Neural cell (in vitro differentiated cells): ENCODE measurements at regions not wholly inside any gene's neighbourhood (a gene's known extent, or its start where the extent isn't known, plus 50 kb on each side); places are given as distances from the start of the nearest gene placed in this dataset.

Experiments
- H2AFZ ChIP-seq: fragments of 200-600, 300-800 bp; sonication (generic), shearing (Covaris generic); 2 replicates; pipeline ENCODE4 v1.6.0; 2014; ENCODE audit warnings: low read depth, mild to moderate bottlenecking, antibody characterized with exemption, low read length, moderate library complexity
- H3F3A ChIP-seq: fragments of 200-600 bp; shearing (Covaris generic); 2 replicates; pipeline ENCODE4 v1.6.1; 2016; ENCODE audit warnings: mild to moderate bottlenecking, moderate library complexity, mixed read lengths, antibody characterized with exemption, low read length; ENCODE audit not compliant: insufficient read depth, poor library complexity, severe bottlenecking
- H3K27ac ChIP-seq: fragments of 200-600, 300-800 bp; sonication (generic), shearing (Covaris generic); 2 replicates; pipeline ENCODE4 v1.5.1; 2014; ENCODE audit warnings: mild to moderate bottlenecking, low read length, moderate library complexity
- H3K27me3 ChIP-seq: fragments of 300-800, 200-600 bp; sonication (generic), shearing (Covaris generic); 2 replicates; pipeline ENCODE4 v1.6.0; 2014; ENCODE audit warnings: mild to moderate bottlenecking, low read depth, low read length, moderate library complexity; ENCODE audit not compliant: insufficient read depth
- H3K36me3 ChIP-seq: fragments of 300-800, 200-600 bp; sonication (generic), shearing (Covaris generic); 2 replicates; pipeline ENCODE4 v1.5.1; 2014; ENCODE audit warnings: mild to moderate bottlenecking, antibody characterized with exemption, low read length, moderate library complexity; ENCODE audit not compliant: insufficient read depth
- H3K4me2 ChIP-seq: fragments of 300-800, 200-600 bp; sonication (generic), shearing (Covaris generic); 2 replicates; pipeline ENCODE4 v1.6.0; 2014; ENCODE audit warnings: mild to moderate bottlenecking, low read length
- H3K4me3 ChIP-seq: fragments of 300-800, 200-600 bp; sonication (generic), shearing (Covaris generic); 2 replicates; pipeline ENCODE4 v1.5.1; 2014; ENCODE audit warnings: mild to moderate bottlenecking, low read length, moderate library complexity
- H3K79me2 ChIP-seq: fragments of 200-600 bp; shearing (Covaris generic); replicated peaks from 2 replicates; pipeline ENCODE4 v1.6.0; 2014; ENCODE audit warnings: mild to moderate bottlenecking, low read length, moderate library complexity; ENCODE audit not compliant: insufficient read depth
- H3K9ac ChIP-seq: fragments of 300-800, 200-600 bp; sonication (generic), shearing (Covaris generic); 2 replicates; pipeline ENCODE4 v1.6.1; 2016; ENCODE audit warnings: mild to moderate bottlenecking, low read length, mixed read lengths
- H3K9me2 ChIP-seq: fragments of 200-600 bp; shearing (Covaris generic); 2 replicates; pipeline ENCODE4 v1.6.1; 2016; ENCODE audit warnings: mild to moderate bottlenecking, low read length, mixed read lengths; ENCODE audit not compliant: insufficient read depth
- H3K9me3 ChIP-seq: fragments of 200-600, 300-800 bp; sonication (generic), shearing (Covaris generic); 2 replicates; pipeline ENCODE4 v1.6.1; 2016; ENCODE audit warnings: mild to moderate bottlenecking, mixed run types, low read length, moderate library complexity, mixed read lengths
- H4K20me1 ChIP-seq: fragments of 200-600 bp; shearing (Covaris generic); 2 replicates; pipeline ENCODE4 v1.6.1; 2016; ENCODE audit warnings: mild to moderate bottlenecking, mixed run types; ENCODE audit not compliant: insufficient read depth
- EP300 ChIP-seq: fragments of 450-650 bp; conservative IDR thresholded peaks from 2 replicates; pipeline ENCODE4 v1.6.1; 2014; ENCODE audit warnings: antibody characterized with exemption, mild to moderate bottlenecking, moderate library complexity; ENCODE audit not compliant: poor library complexity, severe bottlenecking
- EZH2 ChIP-seq: fragments of 200-600, 300-800 bp; shearing (Covaris generic), sonication (generic); IDR thresholded peaks from 2 replicates; pipeline ENCODE4 v1.6.1; 2014; ENCODE audit warnings: antibody characterized with exemption, low read length, borderline replicate concordance, mild to moderate bottlenecking; ENCODE audit not compliant: insufficient read depth, poor library complexity, severe bottlenecking
- MXI1 ChIP-seq: fragments of 450-650 bp; conservative IDR thresholded peaks from 2 replicates; pipeline ENCODE4 v1.6.1; 2014; ENCODE audit warnings: antibody characterized with exemption, mild to moderate bottlenecking; ENCODE audit not compliant: poor library complexity, severe bottlenecking
- POLR2AphosphoS5 ChIP-seq: IDR thresholded peaks from 2 replicates; pipeline ENCODE4 v1.6.1; 2012
- RAD21 ChIP-seq: fragments of 450-650 bp; conservative IDR thresholded peaks from 2 replicates; pipeline ENCODE4 v1.6.1; 2014; ENCODE audit warnings: antibody characterized with exemption, mild to moderate bottlenecking, moderate library complexity
- SMC3 ChIP-seq: fragments of 450-650 bp; conservative IDR thresholded peaks from 2 replicates; pipeline ENCODE4 v1.6.1; 2014; ENCODE audit warnings: antibody characterized with exemption, mild to moderate bottlenecking, moderate library complexity; ENCODE audit not compliant: poor library complexity
- TAF1 ChIP-seq: IDR thresholded peaks from 2 replicates; pipeline ENCODE4 v1.6.1; 2012; ENCODE audit warnings: low read depth
- TF ChIP-seq, protein P1 (sequence below): fragments of 450-650 bp; IDR thresholded peaks from 2 replicates; pipeline ENCODE4 v1.5.1; 2014; ENCODE audit warnings: antibody characterized with exemption, mild to moderate bottlenecking, moderate library complexity; ENCODE audit not compliant: poor library complexity, severe bottlenecking
- TF ChIP-seq, protein P2 (sequence below): IDR thresholded peaks from 2 replicates; pipeline ENCODE4 v1.6.1; 2012; ENCODE audit warnings: borderline replicate concordance

DNA sequence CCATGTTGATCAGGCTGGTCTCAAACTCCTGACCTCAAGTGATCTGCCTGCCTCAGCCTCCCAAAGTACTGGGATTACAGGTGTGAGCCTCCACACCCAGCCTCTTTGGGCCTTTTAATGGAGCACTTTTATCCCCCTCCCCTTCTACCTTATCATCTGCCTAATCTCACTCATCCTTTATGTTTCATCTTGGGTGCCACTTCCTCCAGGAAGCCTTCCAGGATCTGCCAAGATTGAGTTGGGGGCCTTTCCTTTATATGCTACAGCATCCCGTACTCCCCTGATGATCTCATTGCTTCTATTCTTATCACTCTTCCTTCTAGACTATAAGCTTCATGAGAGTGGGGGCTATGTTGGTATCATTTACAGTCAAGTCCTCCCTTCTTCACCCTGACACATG lies 192.8 kb upstream of the WSCD1 start:
- no peak overlapping the region for H2AFZ ChIP-seq
- no peaks in the 10 kb centered on the region for H3K9me2 ChIP-seq
- H4K20me1 ChIP-seq = no peaks in the 10 kb centered on the region
- no peaks in the 10 kb centered on the region for H3K79me2 ChIP-seq
- no peaks in the 10 kb centered on the region for H3K36me3 ChIP-seq
- H3K27ac ChIP-seq = no peak overlapping the region
- TF ChIP-seq EZH2 = no peak
- TF ChIP-seq, protein P1, sequence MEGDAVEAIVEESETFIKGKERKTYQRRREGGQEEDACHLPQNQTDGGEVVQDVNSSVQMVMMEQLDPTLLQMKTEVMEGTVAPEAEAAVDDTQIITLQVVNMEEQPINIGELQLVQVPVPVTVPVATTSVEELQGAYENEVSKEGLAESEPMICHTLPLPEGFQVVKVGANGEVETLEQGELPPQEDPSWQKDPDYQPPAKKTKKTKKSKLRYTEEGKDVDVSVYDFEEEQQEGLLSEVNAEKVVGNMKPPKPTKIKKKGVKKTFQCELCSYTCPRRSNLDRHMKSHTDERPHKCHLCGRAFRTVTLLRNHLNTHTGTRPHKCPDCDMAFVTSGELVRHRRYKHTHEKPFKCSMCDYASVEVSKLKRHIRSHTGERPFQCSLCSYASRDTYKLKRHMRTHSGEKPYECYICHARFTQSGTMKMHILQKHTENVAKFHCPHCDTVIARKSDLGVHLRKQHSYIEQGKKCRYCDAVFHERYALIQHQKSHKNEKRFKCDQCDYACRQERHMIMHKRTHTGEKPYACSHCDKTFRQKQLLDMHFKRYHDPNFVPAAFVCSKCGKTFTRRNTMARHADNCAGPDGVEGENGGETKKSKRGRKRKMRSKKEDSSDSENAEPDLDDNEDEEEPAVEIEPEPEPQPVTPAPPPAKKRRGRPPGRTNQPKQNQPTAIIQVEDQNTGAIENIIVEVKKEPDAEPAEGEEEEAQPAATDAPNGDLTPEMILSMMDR = no peak
- no peak for TF ChIP-seq RAD21
- TF ChIP-seq MXI1 = no peak
- H3K4me3 ChIP-seq = no peak overlapping the region
- no peaks in the 10 kb centered on the region for H3K9me3 ChIP-seq
- H3K27me3 ChIP-seq = no peaks in the 10 kb centered on the region
- no peak overlapping the region for H3K9ac ChIP-seq
- H3F3A ChIP-seq = no peaks in the 10 kb centered on the region
- H3K4me2 ChIP-seq = no peak overlapping the region

DNA sequence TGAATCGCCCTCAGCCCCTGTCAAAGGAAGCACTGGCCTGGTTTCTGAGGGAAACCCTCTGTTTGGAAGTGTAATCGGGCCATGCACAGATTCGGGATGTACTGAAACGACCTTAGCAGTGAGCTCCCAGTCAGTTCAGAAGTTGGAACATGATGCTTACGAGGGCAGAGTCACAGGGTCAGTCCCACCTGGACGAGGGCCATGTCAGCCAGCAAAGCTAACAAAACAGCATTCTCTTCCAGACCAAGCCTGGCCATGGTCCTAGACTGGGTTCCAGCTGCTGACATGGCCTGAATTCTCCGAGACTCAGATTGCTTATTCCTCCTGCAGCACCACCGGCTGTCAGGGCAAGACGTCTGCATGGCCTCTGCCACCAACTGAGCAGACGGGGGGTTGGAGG lies 192.2 kb upstream of the WSCD1 start:
- no peak for TF ChIP-seq RAD21
- TF ChIP-seq TAF1 = no peak
- no peak for TF ChIP-seq POLR2AphosphoS5
- TF ChIP-seq, protein P2, sequence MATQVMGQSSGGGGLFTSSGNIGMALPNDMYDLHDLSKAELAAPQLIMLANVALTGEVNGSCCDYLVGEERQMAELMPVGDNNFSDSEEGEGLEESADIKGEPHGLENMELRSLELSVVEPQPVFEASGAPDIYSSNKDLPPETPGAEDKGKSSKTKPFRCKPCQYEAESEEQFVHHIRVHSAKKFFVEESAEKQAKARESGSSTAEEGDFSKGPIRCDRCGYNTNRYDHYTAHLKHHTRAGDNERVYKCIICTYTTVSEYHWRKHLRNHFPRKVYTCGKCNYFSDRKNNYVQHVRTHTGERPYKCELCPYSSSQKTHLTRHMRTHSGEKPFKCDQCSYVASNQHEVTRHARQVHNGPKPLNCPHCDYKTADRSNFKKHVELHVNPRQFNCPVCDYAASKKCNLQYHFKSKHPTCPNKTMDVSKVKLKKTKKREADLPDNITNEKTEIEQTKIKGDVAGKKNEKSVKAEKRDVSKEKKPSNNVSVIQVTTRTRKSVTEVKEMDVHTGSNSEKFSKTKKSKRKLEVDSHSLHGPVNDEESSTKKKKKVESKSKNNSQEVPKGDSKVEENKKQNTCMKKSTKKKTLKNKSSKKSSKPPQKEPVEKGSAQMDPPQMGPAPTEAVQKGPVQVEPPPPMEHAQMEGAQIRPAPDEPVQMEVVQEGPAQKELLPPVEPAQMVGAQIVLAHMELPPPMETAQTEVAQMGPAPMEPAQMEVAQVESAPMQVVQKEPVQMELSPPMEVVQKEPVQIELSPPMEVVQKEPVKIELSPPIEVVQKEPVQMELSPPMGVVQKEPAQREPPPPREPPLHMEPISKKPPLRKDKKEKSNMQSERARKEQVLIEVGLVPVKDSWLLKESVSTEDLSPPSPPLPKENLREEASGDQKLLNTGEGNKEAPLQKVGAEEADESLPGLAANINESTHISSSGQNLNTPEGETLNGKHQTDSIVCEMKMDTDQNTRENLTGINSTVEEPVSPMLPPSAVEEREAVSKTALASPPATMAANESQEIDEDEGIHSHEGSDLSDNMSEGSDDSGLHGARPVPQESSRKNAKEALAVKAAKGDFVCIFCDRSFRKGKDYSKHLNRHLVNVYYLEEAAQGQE = no peak
- TF ChIP-seq EP300 = no peak
- TF ChIP-seq, protein P1 = no peak
- no peak for TF ChIP-seq SMC3
- TF ChIP-seq EZH2 = no peak
- no peak for TF ChIP-seq MXI1
- H3F3A ChIP-seq = no peaks in the 10 kb centered on the region

More for the DNA sequence above, 192.2 kb upstream of the WSCD1 start:
- Histone ChIP-seq H4K20me1 (no peaks in the 10 kb centered on the region), H3K9me2 (no peaks in the 10 kb centered on the region), H3K27ac (no peak overlapping the region), H3K79me2 (no peaks in the 10 kb centered on the region), H3K27me3 (no peaks in the 10 kb centered on the region), H3K4me2 (no peak overlapping the region), H3K4me3 (no peak overlapping the region), H3K9me3 (no peaks in the 10 kb centered on the region), H3K36me3 (no peaks in the 10 kb centered on the region), H3K9ac (no peak overlapping the region), H2AFZ (no peak overlapping the region)
